NCI-H2081 (cell line): ENCODE measurements at regions not wholly inside any gene's neighbourhood (a gene's known extent, or its start where the extent isn't known, plus 50 kb on each side); places are given as distances from the start of the nearest gene placed in this dataset.

ENCODE experiments used
- DNase-seq, 2 experiments: peaks; one replicate each; lab custom pipeline; 2025; lab: John Stamatoyannopoulos, UW

GRCh38 chr6:135798751-135799515 is 52.6 kb upstream of the PDE7B start:
- DNase-seq = no peak
